ENCODE measurements at regions not wholly inside any gene's neighbourhood (a gene's known extent, or its start where the extent isn't known, plus 50 kb on each side); places are given as distances from the start of the nearest gene placed in this dataset.
A peak's percentile ranks its signal among the peaks of the same experiment; 100 is the strongest.

DNA sequence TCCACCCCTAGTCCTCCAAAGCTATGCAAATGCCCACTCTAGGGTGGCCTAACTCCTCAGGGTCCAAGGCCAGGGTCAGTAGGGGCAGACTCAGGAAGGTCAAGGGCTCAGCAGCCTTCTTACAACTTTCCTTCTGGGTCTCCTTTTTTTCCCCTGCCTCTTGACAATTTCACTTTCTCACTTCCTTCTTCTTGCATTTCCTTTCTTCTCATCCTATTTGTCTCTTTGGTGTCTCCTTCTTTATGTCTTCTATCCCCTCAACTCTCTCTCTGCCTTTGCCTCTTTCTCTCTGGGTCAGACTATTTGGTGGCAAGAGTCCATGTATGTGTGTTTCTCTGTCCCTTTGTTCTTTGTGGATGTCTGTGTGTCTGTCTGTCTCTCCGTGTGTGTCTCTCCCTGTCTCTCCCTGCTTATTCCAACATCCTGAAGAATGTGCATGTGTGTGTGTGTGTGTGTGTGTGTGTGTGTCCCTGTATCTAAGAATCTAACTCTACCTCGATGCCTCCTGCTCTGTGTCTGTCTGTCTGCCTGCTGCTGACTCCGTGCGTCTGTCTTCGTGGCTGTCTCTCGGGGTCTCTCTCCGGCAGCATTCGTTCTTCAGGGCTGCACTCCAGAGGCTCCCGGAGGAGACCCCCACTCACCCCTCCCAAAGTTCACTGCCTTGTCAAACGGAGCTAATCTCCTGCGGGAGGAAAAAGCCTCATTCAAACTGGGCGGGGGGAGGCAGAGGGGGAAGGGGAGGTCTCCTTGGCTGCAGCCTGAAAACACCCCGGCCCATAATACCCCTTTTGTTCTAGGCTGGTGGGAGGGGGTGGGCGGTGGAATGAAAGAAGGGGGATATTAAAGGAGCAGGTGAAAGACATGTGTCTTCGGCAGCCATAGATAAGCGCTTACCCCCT lies 51.7 kb upstream of the FOXP4 start:
- no peaks in the 10 kb centered on the region for H3K27me3 ChIP-seq
- peak in 1 of 2 donors; percentile 29 for DNase-seq (ENCODE audit: low read depth in 1 of 2, low spot score in 1 of 2)

More for the DNA sequence above, 51.7 kb upstream of the FOXP4 start:
- Histone ChIP-seq H3K36me3 (no peaks in the 10 kb centered on the region), H3K9me3 (ENCODE audit: low read depth) (no peaks in the 10 kb centered on the region), H3K4me1 (ENCODE audit: low read depth) (peaks cover 19% of the 10 kb centered on the region), H3K4me3 (no peak overlapping the region), H3K27ac (no peak overlapping the region)
- TF ChIP-seq, protein P1, sequence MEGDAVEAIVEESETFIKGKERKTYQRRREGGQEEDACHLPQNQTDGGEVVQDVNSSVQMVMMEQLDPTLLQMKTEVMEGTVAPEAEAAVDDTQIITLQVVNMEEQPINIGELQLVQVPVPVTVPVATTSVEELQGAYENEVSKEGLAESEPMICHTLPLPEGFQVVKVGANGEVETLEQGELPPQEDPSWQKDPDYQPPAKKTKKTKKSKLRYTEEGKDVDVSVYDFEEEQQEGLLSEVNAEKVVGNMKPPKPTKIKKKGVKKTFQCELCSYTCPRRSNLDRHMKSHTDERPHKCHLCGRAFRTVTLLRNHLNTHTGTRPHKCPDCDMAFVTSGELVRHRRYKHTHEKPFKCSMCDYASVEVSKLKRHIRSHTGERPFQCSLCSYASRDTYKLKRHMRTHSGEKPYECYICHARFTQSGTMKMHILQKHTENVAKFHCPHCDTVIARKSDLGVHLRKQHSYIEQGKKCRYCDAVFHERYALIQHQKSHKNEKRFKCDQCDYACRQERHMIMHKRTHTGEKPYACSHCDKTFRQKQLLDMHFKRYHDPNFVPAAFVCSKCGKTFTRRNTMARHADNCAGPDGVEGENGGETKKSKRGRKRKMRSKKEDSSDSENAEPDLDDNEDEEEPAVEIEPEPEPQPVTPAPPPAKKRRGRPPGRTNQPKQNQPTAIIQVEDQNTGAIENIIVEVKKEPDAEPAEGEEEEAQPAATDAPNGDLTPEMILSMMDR (IDR thresholded peaks at IDR 0.05; ENCODE audit: low read depth, low read length): no peak

Measured in cardiac muscle cell (in vitro differentiated cells and primary cell).